Endothelial cell of umbilical vein (primary cell): ENCODE measurements at regions not wholly inside any gene's neighbourhood (a gene's known extent, or its start where the extent isn't known, plus 50 kb on each side); places are given as distances from the start of the nearest gene placed in this dataset.

ENCODE experiments used
- BruUV-seq: library from RNA; stranded (reverse); fragments of 400-500 nt; replicated peaks from 2 replicates; lab custom pipeline; 2021; lab: Mats Ljungman, UMichigan
- CTCF ChIA-PET: fragments of 300-600, 350-600 bp; sonication (Branson Sonifier 250); formaldehyde crosslinking; loops from one replicate; lab custom pipeline; 2021; ENCODE audit warnings: antibody characterized with exemption, inconsistent platforms; lab: Charles Lee
- POLR2A ChIA-PET: fragments of 300-600, 350-600 bp; sonication (Branson Sonifier 250); formaldehyde crosslinking; loops from one replicate; lab custom pipeline; 2021; ENCODE audit warnings: antibody characterized with exemption, inconsistent platforms; lab: Charles Lee
- DNase-seq: peaks from one replicate; pipeline ENCODE4 v3.0.0-alpha.2; 2011; ENCODE audit warnings: low read depth, low spot score
- FAIRE-seq: peaks from 2 replicates; lab custom pipeline; 2011; peaks lifted over from hg19 to GRCh38; lab: Jason Lieb, UNC
- H2AFZ ChIP-seq: 2 replicates; pipeline ENCODE4 v1.6.0; 2012; ENCODE audit warnings: low read depth, low read length, control low read depth, inconsistent platforms
- H3K27ac ChIP-seq: 2 replicates; pipeline ENCODE4 v1.5.1; 2011; ENCODE audit warnings: low read depth, mild to moderate bottlenecking, control low read depth, low read length, moderate library complexity; ENCODE audit not compliant: insufficient read depth
- H3K27me3 ChIP-seq, 2 experiments: 2 replicates each; pipeline versions ENCODE4 v1.6.0 to v1.6.1; 2011; ENCODE audit warnings: low read length in 2 of 2, mixed read lengths in 1 of 2; ENCODE audit not compliant: control insufficient read depth in 2 of 2, insufficient read depth in 2 of 2
- H3K36me3 ChIP-seq, 2 experiments: 2 replicates in 1 of 2; 3 replicates in 1 of 2; pipeline ENCODE4 v1.5.1; 2011; ENCODE audit warnings: low read length in 2 of 2, mild to moderate bottlenecking in 1 of 2, moderate library complexity in 1 of 2; ENCODE audit not compliant: control insufficient read depth in 2 of 2, insufficient read depth in 2 of 2; ENCODE audit errors: extremely low read depth in 1 of 2
- H3K4me1 ChIP-seq: 3 replicates; pipeline ENCODE4 v1.5.1; 2011; ENCODE audit warnings: mild to moderate bottlenecking, low read length; ENCODE audit not compliant: control insufficient read depth, insufficient read depth; ENCODE audit errors: extremely low read depth
- H3K4me2 ChIP-seq: 2 replicates; pipeline ENCODE4 v1.6.1; 2011; ENCODE audit warnings: low read length, control low read depth, mixed read lengths; ENCODE audit not compliant: insufficient read depth
- H3K4me3 ChIP-seq, 3 experiments: fragments of 200-600 bp in 1 of 3; sonication (generic), shearing (Covaris generic) in 1 of 3; replicated peaks in 1 of 3; 2 replicates each; pipeline ENCODE4 v1.5.1; 2011 to 2016; ENCODE audit warnings: control low read depth in 3 of 3, low read length in 3 of 3, mild to moderate bottlenecking in 2 of 3, inconsistent platforms in 1 of 3, low read depth in 1 of 3, moderate library complexity in 1 of 3; ENCODE audit not compliant: insufficient read depth in 1 of 3
- H3K79me2 ChIP-seq: 2 replicates; pipeline ENCODE4 v1.6.0; 2012; ENCODE audit warnings: low read length, inconsistent platforms; ENCODE audit not compliant: control insufficient read depth, insufficient read depth
- H3K9ac ChIP-seq: replicated peaks from 2 replicates; pipeline ENCODE3; 2011; ENCODE audit warnings: low read length, control low read depth; ENCODE audit not compliant: insufficient read depth; ENCODE audit errors: extremely low read depth
- H3K9me1 ChIP-seq: replicated peaks from 3 replicates; pipeline ENCODE4 v1.6.0; 2011; ENCODE audit warnings: mild to moderate bottlenecking, low read length; ENCODE audit not compliant: control insufficient read depth, insufficient read depth; ENCODE audit errors: extremely low read depth
- H3K9me3 ChIP-seq: replicated peaks from 2 replicates; pipeline ENCODE4 v1.5.1; 2012; ENCODE audit warnings: low read length, inconsistent platforms; ENCODE audit not compliant: control insufficient read depth, insufficient read depth
- H4K20me1 ChIP-seq: replicated peaks from 2 replicates; pipeline ENCODE3; 2011; ENCODE audit warnings: mild to moderate bottlenecking, low read length; ENCODE audit not compliant: control insufficient read depth, insufficient read depth; ENCODE audit errors: extremely low read depth
- CTCF ChIP-seq, 2 donors: IDR thresholded peaks; 1 replicate in 1 of 2; 2 replicates in 1 of 2; pipeline ENCODE4 v1.5.1; 2011; ENCODE audit warnings: low read length in 2 of 2, mild to moderate bottlenecking in 2 of 2, moderate library complexity in 2 of 2, control low read depth in 1 of 2, inconsistent platforms in 1 of 2, low read depth in 1 of 2; ENCODE audit not compliant: insufficient read depth in 1 of 2; ENCODE audit errors: extremely low read depth in 1 of 2
- EZH2 ChIP-seq: IDR thresholded peaks from 2 replicates; pipeline ENCODE4 v1.6.1; 2012; ENCODE audit warnings: borderline replicate concordance, low read depth, mild to moderate bottlenecking, moderate library complexity, low read length, inconsistent platforms; ENCODE audit not compliant: severe bottlenecking
- FOS ChIP-seq: IDR thresholded peaks from 2 replicates; pipeline ENCODE4 v1.6.1; 2011; ENCODE audit warnings: mild to moderate bottlenecking, low read length, moderate library complexity, borderline replicate concordance; ENCODE audit not compliant: insufficient read depth
- GATA2 ChIP-seq: IDR thresholded peaks from 2 replicates; pipeline ENCODE4 v1.7.0; 2011; ENCODE audit warnings: low read depth, mild to moderate bottlenecking, moderate library complexity, mixed read lengths, low read length; ENCODE audit not compliant: insufficient read length, insufficient read depth
- JUN ChIP-seq: IDR thresholded peaks from 2 replicates; pipeline ENCODE4 v1.6.1; 2011; ENCODE audit warnings: borderline replicate concordance, low read depth; ENCODE audit not compliant: insufficient read length, insufficient read depth
- MYC ChIP-seq: IDR thresholded peaks from one replicate; pipeline ENCODE4 v1.6.1; 2011; ENCODE audit warnings: mild to moderate bottlenecking, low read depth, low read length
- POLR2A ChIP-seq: IDR thresholded peaks from 2 replicates; pipeline ENCODE4 v1.6.1; 2012; ENCODE audit warnings: low read depth, mild to moderate bottlenecking, control low read depth, low read length
- POLR2AphosphoS5 ChIP-seq: IDR thresholded peaks from 2 replicates; pipeline ENCODE4 v1.6.1; 2012; ENCODE audit warnings: low read depth, mild to moderate bottlenecking, control low read depth, low read length, moderate library complexity; ENCODE audit not compliant: insufficient read depth
- dilution Hi-C: fragments of 300-500 bp; cut with MboI; formaldehyde crosslinking; loops from one replicate; pipeline ENCODE4 v1.15.0; 2019; ENCODE audit warnings: low sequenced_read_pairs; ENCODE audit not compliant: extremely low pct_ligation_motif_present
- intact Hi-C: fragments of 100-400 bp; cut with micrococcal nuclease; formaldehyde crosslinking; loops from one replicate; pipeline ENCODE4 v1.10.0; 2022
- TF ChIP-seq, protein P1 (sequence below): IDR thresholded peaks from 2 replicates; pipeline ENCODE4 v1.6.1; 2011; ENCODE audit not compliant: insufficient read depth, insufficient read length

GRCh38 chr5:66247176-66247960 is 103.3 kb downstream of the SREK1 start:
- Histone ChIP-seq H3K9me1 (no peaks in the 10 kb centered on the region), H3K4me3 (no peak overlapping the region), H2AFZ (no peak overlapping the region), H3K27ac (no peak overlapping the region), H3K9ac (no peak overlapping the region), H3K79me2 (no peaks in the 10 kb centered on the region), H3K4me1 (no peaks in the 10 kb centered on the region), H3K9me3 (no peaks in the 10 kb centered on the region), H3K27me3 (peaks cover 0 to 3% of the 10 kb centered on the region in 2 experiments), H3K36me3 (no peaks in the 10 kb centered on the region), H4K20me1 (no peaks in the 10 kb centered on the region), H3K4me2 (no peak overlapping the region)
- FAIRE-seq (no peak), DNase-seq (no peak)
- no peak for TF ChIP-seq POLR2A
- dilution Hi-C loops (no loop called here), intact Hi-C loops (no loop called here)
- BruUV-seq = no TSS peak
- ChIA-PET CTCF (no interaction called here), POLR2A (no interaction called here)

GRCh38 chr5:66248874-66249273 is 104.8 kb downstream of the SREK1 start:
- H2AFZ ChIP-seq = no peak overlapping the region
- H3K36me3 ChIP-seq = no peaks in the 10 kb centered on the region
- POLR2A ChIA-PET = no interaction called here

More at GRCh38 chr5:66248874-66249273, 104.8 kb downstream of the SREK1 start:
- FAIRE-seq (no peak), DNase-seq (no peak)
- CTCF ChIA-PET = no interaction called here
- dilution Hi-C loops = no loop called here
- no peak overlapping the region for H3K4me2 ChIP-seq
- intact Hi-C loops = no loop called here
- TF ChIP-seq GATA2 (no peak), POLR2AphosphoS5 (no peak), POLR2A (no peak), JUN (no peak), MYC (no peak), CTCF (IDR thresholded peaks at IDR 0.05; ENCODE audit: extremely low read depth in 1 of 2, insufficient read depth in 1 of 2, low read depth in 1 of 2, low read length in 2 of 2) (no peak), EZH2 (no peak), FOS (no peak)
- TF ChIP-seq, protein P1, sequence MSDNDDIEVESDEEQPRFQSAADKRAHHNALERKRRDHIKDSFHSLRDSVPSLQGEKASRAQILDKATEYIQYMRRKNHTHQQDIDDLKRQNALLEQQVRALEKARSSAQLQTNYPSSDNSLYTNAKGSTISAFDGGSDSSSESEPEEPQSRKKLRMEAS = no peak
- no peaks in the 10 kb centered on the region for H4K20me1 ChIP-seq
- no peaks in the 10 kb centered on the region for H3K79me2 ChIP-seq
- no TSS peak for BruUV-seq
- H3K9me3 ChIP-seq = no peaks in the 10 kb centered on the region
- no peak overlapping the region for H3K9ac ChIP-seq
- H3K4me3 ChIP-seq = no peak overlapping the region
- H3K27ac ChIP-seq = no peak overlapping the region
- H3K27me3 ChIP-seq = no peaks in the 10 kb centered on the region
- H3K4me1 ChIP-seq = no peaks in the 10 kb centered on the region
- no peaks in the 10 kb centered on the region for H3K9me1 ChIP-seq
